ENCODE measurements at regions not wholly inside any gene's neighbourhood (a gene's known extent, or its start where the extent isn't known, plus 50 kb on each side); places are given as distances from the start of the nearest gene placed in this dataset.

GRCh38 chr14:104521816-104522745 lies 57.5 kb upstream of the C14orf180 start:
- no peak for DNase-seq

GRCh38 chr14:104522926-104523545 lies 56.5 kb upstream of the C14orf180 start:
- DNase-seq = no peak

GRCh38 chr14:104523546-104523935 lies 56.0 kb upstream of the C14orf180 start:
- DNase-seq = no peak

- DNase-seq = no peak
These were observed 54.8 kb upstream of the C14orf180 start for GRCh38 chr14:104524726-104525125.

- no peak for DNase-seq
These were observed 52.6 kb upstream of the C14orf180 start for GRCh38 chr14:104526723-104527645.

- DNase-seq = no peak
These were observed 51.6 kb upstream of the C14orf180 start for GRCh38 chr14:104527857-104528459.

GRCh38 chr14:104528496-104528895 lies 51.1 kb upstream of the C14orf180 start:
- DNase-seq = no peak

Measured in NCI-H2171 treated with DMSO at 0.1 percent for 48 hours (cell line).